Sciatic nerve (tissue), 2 donors: ENCODE measurements at regions not wholly inside any gene's neighbourhood (a gene's known extent, or its start where the extent isn't known, plus 50 kb on each side); places are given as distances from the start of the nearest gene placed in this dataset.

Experiments
- ATAC-seq: fragments of 200-7000 bp; cut with Tn5 transposase; one replicate; pipeline ENCODE4 v1.9.1; 2020; ENCODE audit warnings: mild to moderate bottlenecking, moderate library complexity
- DNase-seq: peaks from one replicate; pipeline ENCODE4 v3.0.0-alpha.2; 2020; ENCODE audit warnings: low spot score
- intact Hi-C: fragments of 100-400 bp; cut with DNase I; formaldehyde crosslinking; loops from one replicate; pipeline ENCODE4 v1.14.2; 2022
- donor health status: DM: no; HTN: no; CAD: no.
- donor health status: DM: no; HTN: no; CAD: no.

- intact Hi-C loops, result no loop called here
- no peak for ATAC-seq
- no peak for DNase-seq
These were observed 588.9 kb downstream of the NR2F1-AS1 start for GRCh38 chr5:92992073-92992472.

- intact Hi-C loops, result no loop called here
- no peak for ATAC-seq
- DNase-seq, result no peak
These were observed 589.4 kb downstream of the NR2F1-AS1 start for GRCh38 chr5:92991581-92992067.

GRCh38 chr5:92990771-92991170 is 590.2 kb downstream of the NR2F1-AS1 start:
- peak; percentile 48 for ATAC-seq
- DNase-seq, result no peak
- intact Hi-C loops, result no loop called here

GRCh38 chr5:92981001-92981400 is 600.0 kb downstream of the NR2F1-AS1 start:
- DNase-seq (no peak), ATAC-seq (no peak)
- intact Hi-C loops, result no loop called here

GRCh38 chr5:92980491-92980890 is 600.5 kb downstream of the NR2F1-AS1 start:
- intact Hi-C loops, result no loop called here
- no peak for ATAC-seq
- DNase-seq, result no peak

GRCh38 chr5:92979716-92980115 is 601.3 kb downstream of the NR2F1-AS1 start:
- DNase-seq (no peak), ATAC-seq (no peak)
- intact Hi-C loops, result no loop called here

GRCh38 chr5:92977846-92978540 is 603.0 kb downstream of the NR2F1-AS1 start:
- intact Hi-C loops, result no loop called here
- peak; percentile 30 for ATAC-seq
- DNase-seq, result no peak

GRCh38 chr5:92976156-92976555 is 604.9 kb downstream of the NR2F1-AS1 start:
- ATAC-seq (no peak), DNase-seq (no peak)
- intact Hi-C loops, result no loop called here

GRCh38 chr5:92969781-92970237 is 611.2 kb downstream of the NR2F1-AS1 start:
- no peak for DNase-seq
- intact Hi-C loops, result no loop called here
- ATAC-seq, result no peak

- ATAC-seq (no peak), DNase-seq (no peak)
- intact Hi-C loops, result no loop called here
These were observed 611.7 kb downstream of the NR2F1-AS1 start for GRCh38 chr5:92969191-92969780.

GRCh38 chr5:92963800-92964199 is 617.2 kb downstream of the NR2F1-AS1 start:
- ATAC-seq (no peak), DNase-seq (no peak)
- intact Hi-C loops, result no loop called here

- no peak for ATAC-seq
- DNase-seq, result no peak
- intact Hi-C loops, result no loop called here
These were observed 618.3 kb downstream of the NR2F1-AS1 start for GRCh38 chr5:92962752-92963151.

GRCh38 chr5:92956886-92957285 is 624.1 kb downstream of the NR2F1-AS1 start:
- intact Hi-C loops, result no loop called here
- DNase-seq (no peak), ATAC-seq (no peak)

- intact Hi-C loops, result no loop called here
- DNase-seq, result no peak
- ATAC-seq, result no peak
These were observed 628.8 kb downstream of the NR2F1-AS1 start for GRCh38 chr5:92952243-92952642.

GRCh38 chr5:92951746-92952145 is 629.3 kb downstream of the NR2F1-AS1 start:
- intact Hi-C loops, result no loop called here
- no peak for ATAC-seq

GRCh38 chr5:92946546-92946945 is 634.5 kb downstream of the NR2F1-AS1 start:
- no peak for ATAC-seq
- intact Hi-C loops, result no loop called here
- DNase-seq, result no peak

More at GRCh38 chr5:92951746-92952145, 629.3 kb downstream of the NR2F1-AS1 start:
- DNase-seq, result no peak

- intact Hi-C loops, result no loop called here
- peak; percentile 86 for ATAC-seq
- no peak for DNase-seq
These were observed 635.4 kb downstream of the NR2F1-AS1 start for GRCh38 chr5:92945605-92946097.

GRCh38 chr5:92944903-92945604 is 636.0 kb downstream of the NR2F1-AS1 start:
- ATAC-seq, result peak; percentile 76
- DNase-seq, result no peak
- intact Hi-C loops, result no loop called here

- intact Hi-C loops, result no loop called here
- no peak for DNase-seq
- no peak for ATAC-seq
These were observed 636.7 kb downstream of the NR2F1-AS1 start for GRCh38 chr5:92944337-92944736.

- no peak for ATAC-seq
- intact Hi-C loops, result no loop called here
- no peak for DNase-seq
These were observed 638.3 kb downstream of the NR2F1-AS1 start for GRCh38 chr5:92942762-92943161.
